M059J (cell line): ENCODE measurements at regions not wholly inside any gene's neighbourhood (a gene's known extent, or its start where the extent isn't known, plus 50 kb on each side); places are given as distances from the start of the nearest gene placed in this dataset.

Experiments used
- DNase-seq: peaks from one replicate; pipeline ENCODE4 v3.0.0-alpha.2; 2012; ENCODE audit warnings: low read depth

- DNase-seq, result no peak
These were observed 301.6 kb upstream of the PDE4D start for GRCh38 chr5:60195083-60195482.

GRCh38 chr5:60185231-60186099, 291.9 kb upstream of the PDE4D start:
- DNase-seq, result peak; percentile 34

GRCh38 chr5:60184606-60185005, 291.1 kb upstream of the PDE4D start:
- DNase-seq, result peak; percentile 77

GRCh38 chr5:60183881-60184280, 290.4 kb upstream of the PDE4D start:
- DNase-seq, result no peak

- DNase-seq, result peak; percentile 48
These were observed 284.6 kb upstream of the PDE4D start for GRCh38 chr5:60178101-60178500.

GRCh38 chr5:60177596-60177995, 284.1 kb upstream of the PDE4D start:
- peak; percentile 61 for DNase-seq

- DNase-seq, result no peak
These were observed 280.1 kb upstream of the PDE4D start for GRCh38 chr5:60173667-60174066.

GRCh38 chr5:60163762-60164161, 270.2 kb upstream of the PDE4D start:
- DNase-seq, result peak; percentile 48

GRCh38 chr5:60162441-60162840, 268.9 kb upstream of the PDE4D start:
- DNase-seq, result peak; percentile 30

GRCh38 chr5:60161340-60161934, 267.9 kb upstream of the PDE4D start:
- DNase-seq, result peak; percentile 53

- DNase-seq, result no peak
These were observed 255.6 kb upstream of the PDE4D start for GRCh38 chr5:60149081-60149480.

GRCh38 chr5:60148366-60148765, 254.8 kb upstream of the PDE4D start:
- DNase-seq, result peak; percentile 52

- DNase-seq, result peak; percentile 38
These were observed 254.3 kb upstream of the PDE4D start for GRCh38 chr5:60147791-60148190.

- DNase-seq, result no peak
These were observed 250.5 kb upstream of the PDE4D start for GRCh38 chr5:60143942-60144549.

GRCh38 chr5:60141119-60141518, 247.6 kb upstream of the PDE4D start:
- DNase-seq, result no peak

GRCh38 chr5:60136841-60137240, 243.3 kb upstream of the PDE4D start:
- no peak for DNase-seq

- DNase-seq, result no peak
These were observed 238.0 kb upstream of the PDE4D start for GRCh38 chr5:60131504-60131903.

- no peak for DNase-seq
These were observed 232.1 kb upstream of the PDE4D start for GRCh38 chr5:60125636-60126035.

- DNase-seq, result peak; percentile 88
These were observed 209.6 kb upstream of the PDE4D start for GRCh38 chr5:60102961-60103693.

- DNase-seq, result peak; percentile 40
These were observed 208.0 kb upstream of the PDE4D start for GRCh38 chr5:60101573-60101972.

- DNase-seq, result peak; percentile 99
These were observed 199.3 kb upstream of the PDE4D start for GRCh38 chr5:60092671-60093422.
